Left ventricle myocardium inferior (tissue), 1 donor: ENCODE measurements at regions not wholly inside any gene's neighbourhood (a gene's known extent, or its start where the extent isn't known, plus 50 kb on each side); places are given as distances from the start of the nearest gene placed in this dataset.

Experiments used
- DNase-seq: peaks from one replicate; pipeline ENCODE4 v3.0.0-alpha.2; 2020
- H3K27ac ChIP-seq: fragments of 200-600 bp; replicated peaks from 2 replicates; pipeline ENCODE4 v1.8.0; 2021
- H3K27me3 ChIP-seq: fragments of 200-600 bp; 2 replicates; pipeline ENCODE4 v1.8.0; 2021; ENCODE audit warnings: low read depth
- H3K36me3 ChIP-seq: fragments of 200-600 bp; 2 replicates; pipeline ENCODE4 v1.8.0; 2021
- H3K4me1 ChIP-seq: fragments of 200-600 bp; 2 replicates; pipeline ENCODE4 v1.8.0; 2021
- H3K4me3 ChIP-seq: fragments of 200-600 bp; 2 replicates; pipeline ENCODE4 v1.8.0; 2021; ENCODE audit warnings: mild to moderate bottlenecking, moderate library complexity
- H3K9me3 ChIP-seq: fragments of 200-600 bp; replicated peaks from 2 replicates; pipeline ENCODE4 v1.8.0; 2021
- CTCF ChIP-seq: fragments of 200-600 bp; IDR thresholded peaks from 2 replicates; pipeline ENCODE4 v1.8.0; 2021; ENCODE audit warnings: antibody characterized with exemption, mild to moderate bottlenecking, borderline replicate concordance
- intact Hi-C: fragments of 100-400 bp; cut with micrococcal nuclease; formaldehyde crosslinking; loops from one replicate; pipeline ENCODE4 v1.11.0; 2022
- donor health status: DM: no; HTN: yes; CAD: no; lungs with severe emphysema.

GRCh38 chr18:38256366-38256765 lies 690.8 kb upstream of the CELF4 start:
- Histone ChIP-seq H3K4me1 (no peaks in the 10 kb centered on the region), H3K4me3 (no peak overlapping the region), H3K9me3 (no peaks in the 10 kb centered on the region), H3K27me3 (no peaks in the 10 kb centered on the region), H3K36me3 (no peaks in the 10 kb centered on the region), H3K27ac (no peak overlapping the region)
- TF ChIP-seq CTCF: no peak
- DNase-seq: no peak
- intact Hi-C loops: no loop called here

DNA sequence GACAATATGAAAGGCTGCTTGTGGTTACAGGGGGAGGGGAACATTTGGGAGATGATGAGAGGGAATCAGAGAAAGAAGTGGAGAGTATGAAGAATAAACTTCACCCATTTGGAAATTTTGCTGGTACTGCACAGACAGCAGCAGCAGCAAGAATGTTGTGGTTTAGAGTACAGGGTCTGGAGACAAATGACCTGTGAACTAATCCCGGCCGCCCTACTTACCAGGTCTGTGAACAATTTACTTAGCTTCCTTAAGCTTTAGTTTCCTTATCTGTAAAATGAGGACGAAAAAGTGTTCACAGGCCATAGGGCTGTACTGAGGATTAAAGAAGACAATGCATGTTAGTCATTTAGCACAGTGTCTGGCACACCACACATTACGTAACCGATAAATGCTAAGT lies 685.4 kb upstream of the CELF4 start:
- no peaks in the 10 kb centered on the region for H3K4me1 ChIP-seq
- intact Hi-C loops: no loop called here
- H3K9me3 ChIP-seq: no peaks in the 10 kb centered on the region
- DNase-seq: no peak
- no peak overlapping the region for H3K27ac ChIP-seq
- no peak for TF ChIP-seq CTCF
- H3K4me3 ChIP-seq: no peak overlapping the region
- no peaks in the 10 kb centered on the region for H3K27me3 ChIP-seq
- H3K36me3 ChIP-seq: no peaks in the 10 kb centered on the region

DNA sequence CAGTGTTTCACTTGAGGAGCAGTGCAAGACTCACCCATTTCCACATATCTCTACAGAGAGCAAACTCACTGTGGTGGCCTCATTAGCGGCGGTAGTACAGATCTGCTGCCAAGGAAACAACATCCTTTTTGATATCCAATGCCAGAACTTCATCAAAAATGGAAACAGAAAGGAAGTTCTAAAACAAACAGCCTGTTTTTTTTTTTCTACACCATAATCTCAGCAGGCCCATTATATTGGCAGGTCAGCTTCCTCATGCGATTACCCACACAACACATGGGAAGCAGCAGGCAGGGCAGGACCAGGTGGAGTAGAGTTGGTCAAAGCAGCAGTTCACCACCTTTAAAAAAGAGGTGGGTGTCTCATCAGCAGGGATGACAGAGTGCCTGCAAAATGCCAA lies 678.9 kb upstream of the CELF4 start:
- peaks cover 6% of the 10 kb centered on the region for H3K9me3 ChIP-seq
- intact Hi-C loops: no loop called here
- H3K4me3 ChIP-seq: no peak overlapping the region
- DNase-seq: no peak
- no peaks in the 10 kb centered on the region for H3K27me3 ChIP-seq
- H3K36me3 ChIP-seq: no peaks in the 10 kb centered on the region
- no peak overlapping the region for H3K27ac ChIP-seq
- H3K4me1 ChIP-seq: peaks cover 6% of the 10 kb centered on the region
- no peak for TF ChIP-seq CTCF

GRCh38 chr18:38243291-38243690 lies 677.7 kb upstream of the CELF4 start:
- no peak for DNase-seq
- intact Hi-C loops: no loop called here
- no peak for TF ChIP-seq CTCF
- Histone ChIP-seq H3K27me3 (no peaks in the 10 kb centered on the region), H3K27ac (no peak overlapping the region), H3K9me3 (peaks cover 6% of the 10 kb centered on the region), H3K4me3 (no peak overlapping the region), H3K4me1 (peaks cover 6% of the 10 kb centered on the region), H3K36me3 (no peaks in the 10 kb centered on the region)

GRCh38 chr18:38241736-38242135 lies 676.1 kb upstream of the CELF4 start:
- no peak for DNase-seq
- Histone ChIP-seq H3K27me3 (no peaks in the 10 kb centered on the region), H3K4me3 (no peak overlapping the region), H3K9me3 (peaks cover 6% of the 10 kb centered on the region), H3K4me1 (peaks cover 6% of the 10 kb centered on the region), H3K27ac (no peak overlapping the region), H3K36me3 (no peaks in the 10 kb centered on the region)
- intact Hi-C loops: no loop called here
- no peak for TF ChIP-seq CTCF

GRCh38 chr18:38241216-38241615 lies 675.6 kb upstream of the CELF4 start:
- H3K4me1 ChIP-seq: peaks cover 6% of the 10 kb centered on the region
- no peaks in the 10 kb centered on the region for H3K36me3 ChIP-seq
- H3K27me3 ChIP-seq: no peaks in the 10 kb centered on the region
- intact Hi-C loops: no loop called here
- no peak for DNase-seq
- no peak for TF ChIP-seq CTCF
- H3K9me3 ChIP-seq: peaks cover 6% of the 10 kb centered on the region
- H3K4me3 ChIP-seq: no peak overlapping the region
- no peak overlapping the region for H3K27ac ChIP-seq
